Stimulated activated CD4-positive, alpha-beta T cell treated with anti-CD3 and anti-CD28 coated beads, Interleukin-2, amount 100 ng/mL, for 48 hours (primary cell): ENCODE measurements at regions not wholly inside any gene's neighbourhood (a gene's known extent, or its start where the extent isn't known, plus 50 kb on each side); places are given as distances from the start of the nearest gene placed in this dataset.

Experiments
- DNase-seq, 2 donors: peaks; one replicate each; pipeline ENCODE4 v3.0.0-alpha.2; 2020

- DNase-seq = no peak
These were observed 149.0 kb downstream of the GLI2 start for GRCh38 chr2:120884472-120885290.

DNA sequence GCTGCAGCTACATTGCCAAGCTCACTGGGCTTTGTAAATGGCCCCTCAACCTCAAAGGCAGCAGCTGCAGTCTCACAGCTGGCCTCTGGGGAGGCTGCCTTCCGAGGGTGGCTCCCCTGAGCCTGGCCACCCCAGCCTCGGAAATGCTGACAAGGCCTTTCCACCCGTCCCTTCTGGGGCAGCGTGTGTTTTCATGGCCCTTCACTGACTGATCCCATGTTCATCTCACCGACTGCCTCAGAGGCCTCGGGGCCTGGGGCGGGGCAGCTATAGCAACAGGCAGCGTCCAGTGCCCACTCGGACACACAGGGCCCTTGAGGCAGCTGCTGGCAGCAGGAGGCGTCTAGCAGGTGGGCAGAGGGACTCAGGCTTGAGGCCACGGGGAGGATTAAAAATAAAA is 149.7 kb downstream of the GLI2 start:
- DNase-seq = no peak

GRCh38 chr2:120885749-120886148 is 150.1 kb downstream of the GLI2 start:
- no peak for DNase-seq

GRCh38 chr2:120886534-120887319 is 151.1 kb downstream of the GLI2 start:
- DNase-seq = no peak

DNA sequence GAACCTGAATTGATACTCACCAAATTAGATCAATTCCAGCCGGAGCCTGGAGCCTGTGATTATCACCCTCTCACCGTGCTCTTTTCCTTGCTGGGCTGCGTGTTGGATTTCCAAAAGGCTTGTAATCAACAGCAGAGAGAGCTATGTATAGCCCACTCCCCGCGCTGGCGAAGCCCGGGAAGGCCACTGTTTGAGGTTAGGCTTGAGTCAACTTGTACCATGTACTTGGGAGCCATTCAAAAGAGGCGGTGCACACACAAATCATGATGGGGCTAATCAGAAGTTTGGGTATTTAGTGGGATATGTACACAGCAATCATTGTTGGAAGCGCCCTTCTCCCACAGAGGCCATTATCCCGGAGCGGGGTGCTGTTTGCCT is 151.6 kb downstream of the GLI2 start:
- DNase-seq = no peak

DNA sequence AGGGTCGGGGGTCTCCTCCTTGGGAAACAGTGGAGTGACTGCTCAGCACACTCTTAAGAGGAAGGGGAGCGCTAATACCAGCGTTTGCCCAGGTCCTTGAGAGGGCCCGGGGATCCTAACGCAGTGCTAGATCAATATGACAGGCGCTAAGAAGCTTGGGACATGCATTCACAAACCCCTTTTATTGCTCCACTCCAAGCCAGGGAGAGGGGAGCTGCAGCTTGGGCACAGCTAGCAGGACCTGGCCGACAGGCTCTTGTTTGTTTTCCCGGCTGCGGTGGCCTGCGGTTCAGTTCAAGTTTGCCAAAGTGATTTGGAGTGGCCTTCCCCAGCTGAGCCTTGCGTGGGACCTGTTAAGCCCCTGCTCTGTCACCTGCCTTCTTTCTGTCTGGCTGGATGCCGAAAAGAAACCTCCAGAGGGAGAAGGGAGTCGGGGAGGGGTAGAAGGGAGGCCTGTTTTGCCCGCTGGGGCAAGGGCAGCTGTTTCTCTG is 152.1 kb downstream of the GLI2 start:
- no peak for DNase-seq

- DNase-seq = no peak
These were observed 153.2 kb downstream of the GLI2 start for GRCh38 chr2:120888851-120889250.

DNA sequence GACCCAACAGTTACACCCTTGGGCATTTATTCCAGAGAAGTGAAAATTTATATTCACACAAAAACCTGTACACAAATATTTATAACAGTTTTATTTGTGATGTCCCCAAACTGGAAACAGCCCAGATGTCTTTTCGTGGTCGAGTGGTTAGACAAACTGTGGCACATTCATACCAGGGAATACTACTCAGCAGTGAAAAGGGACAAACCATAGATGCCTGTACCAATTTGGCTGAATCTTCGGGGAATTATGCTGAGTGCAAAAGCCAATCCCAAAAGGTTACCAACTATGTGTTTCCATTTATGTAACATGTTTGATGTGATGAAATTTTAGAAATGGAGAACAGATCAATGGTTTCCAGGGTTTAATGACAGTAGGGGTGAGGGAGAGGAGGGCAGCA is 154.3 kb downstream of the GLI2 start:
- no peak for DNase-seq

GRCh38 chr2:120890566-120891360 is 155.1 kb downstream of the GLI2 start:
- no peak for DNase-seq

- no peak for DNase-seq
These were observed 156.8 kb downstream of the GLI2 start for GRCh38 chr2:120892271-120892966.

- no peak for DNase-seq
These were observed 157.4 kb downstream of the GLI2 start for GRCh38 chr2:120892967-120893667.

DNA sequence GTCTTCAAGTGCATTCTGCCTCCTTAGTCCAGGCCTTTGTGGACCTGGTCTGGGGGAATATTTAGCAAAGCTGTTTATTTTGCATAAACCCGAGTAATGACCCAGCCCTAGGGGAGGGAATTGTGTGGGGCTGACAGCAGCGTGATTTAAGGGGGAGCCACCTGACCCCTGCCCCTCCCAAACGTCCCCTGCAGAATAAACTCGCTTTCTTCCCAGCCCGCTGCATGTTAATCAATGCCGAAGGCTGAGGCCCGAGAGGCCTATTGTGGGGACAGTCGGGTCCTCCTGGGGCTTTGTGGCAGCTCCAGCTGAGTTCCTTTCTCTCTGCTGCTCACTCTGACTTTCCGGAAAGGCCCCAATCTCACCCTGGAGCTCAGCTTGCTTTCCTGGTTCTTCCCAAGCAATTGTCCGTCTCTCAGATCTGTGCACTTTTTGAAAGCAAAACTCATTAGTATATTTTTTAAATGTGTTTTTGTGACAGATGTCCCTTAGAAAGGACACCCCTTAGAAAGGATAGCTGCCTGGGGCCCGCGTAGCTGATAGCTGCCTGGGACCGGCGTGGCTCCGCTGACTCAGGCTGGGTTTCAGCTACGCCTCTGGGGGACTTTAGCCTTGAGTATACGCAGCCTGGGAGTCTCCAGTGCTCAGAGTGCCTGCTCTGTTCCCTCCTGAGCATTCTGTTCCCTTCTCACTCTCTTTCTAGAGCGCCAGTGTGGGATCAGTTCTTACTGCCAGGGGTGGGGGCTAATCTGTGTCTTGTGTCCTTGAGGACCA is 158.3 kb downstream of the GLI2 start:
- DNase-seq = no peak

DNA sequence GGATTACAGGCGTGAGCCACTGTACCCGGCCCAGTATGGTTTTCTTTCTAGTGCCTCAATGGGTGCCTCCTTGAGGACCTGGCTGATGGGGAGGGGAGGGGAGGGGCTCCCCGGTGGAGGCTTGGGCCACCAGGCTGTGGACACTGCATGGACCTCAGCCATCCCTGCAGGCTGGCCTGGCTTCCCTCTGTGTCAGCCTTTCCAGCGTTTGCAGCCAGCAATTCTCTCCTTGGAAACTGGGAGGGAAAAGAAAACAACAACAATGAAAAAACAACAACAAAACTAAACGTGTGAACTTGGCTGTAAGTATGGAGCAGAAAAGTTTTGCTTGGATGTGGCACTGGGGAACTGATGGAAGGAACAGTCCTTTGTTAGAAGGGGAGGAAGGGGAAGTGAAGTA is 159.3 kb downstream of the GLI2 start:
- no peak for DNase-seq

DNA sequence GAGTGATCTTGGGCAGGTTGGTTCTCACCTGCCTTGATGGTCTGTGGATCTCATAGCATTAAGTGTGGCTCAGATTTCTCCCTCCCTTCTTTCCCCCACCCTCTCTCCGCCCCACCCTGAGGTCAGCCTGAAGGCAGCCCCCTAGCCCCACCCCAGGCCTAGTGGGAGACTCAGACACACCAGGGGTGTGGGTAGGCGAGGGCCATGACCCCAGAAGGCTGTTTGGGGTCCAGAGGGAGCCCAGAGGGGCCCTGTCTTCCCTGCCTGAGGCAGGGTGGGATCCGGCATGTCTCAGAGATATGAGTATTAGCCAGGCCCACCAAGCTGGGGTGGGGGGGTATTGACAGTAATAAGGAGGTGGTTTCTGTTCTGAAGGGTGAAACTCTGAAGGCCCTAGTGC is 160.5 kb downstream of the GLI2 start:
- no peak for DNase-seq

DNA sequence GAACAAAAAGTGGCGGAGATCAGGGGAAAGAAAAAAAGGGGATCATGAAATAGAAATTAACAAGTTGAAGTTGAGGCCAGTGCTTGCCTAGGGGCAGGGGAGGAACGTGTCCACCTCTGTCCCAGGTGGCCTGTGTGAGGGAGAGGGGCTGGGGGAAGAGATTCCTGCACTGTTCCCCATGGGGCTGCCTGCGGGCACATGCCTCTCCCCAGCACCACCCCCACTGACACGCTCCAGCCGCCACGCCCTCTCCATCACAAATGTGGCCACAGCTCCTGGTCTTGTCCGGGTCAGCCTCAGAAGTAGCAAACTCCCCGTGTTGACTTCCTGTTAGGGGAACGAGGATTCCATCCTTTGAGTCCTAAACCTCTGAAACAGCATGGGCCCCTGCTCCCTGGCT is 161.2 kb downstream of the GLI2 start:
- DNase-seq = no peak

- no peak for DNase-seq
These were observed 161.7 kb downstream of the GLI2 start for GRCh38 chr2:120897399-120897798.

- no peak for DNase-seq
These were observed 162.8 kb downstream of the GLI2 start for GRCh38 chr2:120898496-120898895.

GRCh38 chr2:120898961-120899750 is 163.5 kb downstream of the GLI2 start:
- DNase-seq = no peak

GRCh38 chr2:120899771-120900170 is 164.1 kb downstream of the GLI2 start:
- no peak for DNase-seq

GRCh38 chr2:120901201-120901600 is 165.5 kb downstream of the GLI2 start:
- DNase-seq = no peak
